HCT116 (cell line): ENCODE measurements at regions not wholly inside any gene's neighbourhood (a gene's known extent, or its start where the extent isn't known, plus 50 kb on each side); places are given as distances from the start of the nearest gene placed in this dataset.

Source experiments
- ATAC-seq: fragments of 200-7000 bp; cut with Tn5 transposase; 2 replicates; pipeline ENCODE4 v1.9.1; 2020; ENCODE audit warnings: mild to moderate bottlenecking, moderate library complexity
- BruUV-seq: library from RNA; stranded (reverse); fragments of 400-500 nt; replicated peaks from 2 replicates; lab custom pipeline; 2021; lab: Mats Ljungman, UMichigan
- CTCF ChIA-PET: fragments of 300-600 bp; sonication (Branson Sonifier 250); formaldehyde crosslinking; loops from one replicate; lab custom pipeline; 2021; ENCODE audit warnings: antibody characterized with exemption; lab: Charles Lee
- POLR2A ChIA-PET: fragments of 300-600, 350-600 bp; sonication (Branson Sonifier 250); formaldehyde crosslinking; loops from one replicate; lab custom pipeline; 2021; ENCODE audit warnings: antibody characterized with exemption; lab: Charles Lee
- RAD21 ChIA-PET, 2 experiments: fragments of 300-600 bp; sonication (Branson Sonifier 250); formaldehyde crosslinking; loops; one replicate each; lab custom pipeline; 2023; ENCODE audit warnings: low total read pairs in 2 of 2; ENCODE audit not compliant: uncharacterized antibody in 2 of 2, unreplicated experiment in 2 of 2, low non-redundant PET in 1 of 2; lab: Charles Lee
- DNase-seq: peaks from one replicate; pipeline ENCODE4 v3.0.0-alpha.2; 2010; ENCODE audit warnings: low read depth, low spot score
- H2AFZ ChIP-seq: fragments of 200-600 bp; shearing (Covaris generic), sonication (generic); 2 replicates; pipeline ENCODE4 v1.6.1; 2017; ENCODE audit warnings: low read depth, mixed run types, mixed read lengths, antibody characterized with exemption, low read length; ENCODE audit not compliant: poor library complexity, severe bottlenecking
- H3K27ac ChIP-seq: 2 replicates; pipeline ENCODE4 v1.5.1; 2012; ENCODE audit warnings: low read depth, low read length
- H3K27me3 ChIP-seq: fragments of 200-600 bp; sonication (generic); 2 replicates; pipeline ENCODE4 v1.6.1; 2016; ENCODE audit warnings: mixed run types, low read length, mixed read lengths; ENCODE audit not compliant: insufficient read depth
- H3K36me3 ChIP-seq, 2 experiments: fragments of 200-500 bp in 1 of 2; fragments of 200-600 bp in 1 of 2; sonication (Bioruptor generic) in 1 of 2; sonication (generic) in 1 of 2; 2 replicates each; pipeline versions ENCODE4 v1.5.1 to v1.6.1; 2014 to 2016; ENCODE audit warnings: low read length in 2 of 2, inconsistent platforms in 1 of 2, mixed read lengths in 1 of 2, mixed run types in 1 of 2; ENCODE audit not compliant: insufficient read depth in 2 of 2, control insufficient read depth in 1 of 2
- H3K4me1 ChIP-seq, 2 experiments: fragments of 200-600 bp in 1 of 2; sonication (generic) in 1 of 2; 2 replicates each; pipeline versions ENCODE4 v1.5.1 to v1.6.1; 2012 to 2017; ENCODE audit warnings: low read length in 2 of 2, inconsistent platforms in 1 of 2, mild to moderate bottlenecking in 1 of 2, mixed read lengths in 1 of 2, mixed run types in 1 of 2, moderate library complexity in 1 of 2; ENCODE audit not compliant: insufficient read depth in 2 of 2, control insufficient read depth in 1 of 2
- H3K4me2 ChIP-seq: fragments of 200-600 bp; sonication (generic); 2 replicates; pipeline ENCODE4 v1.6.1; 2017; ENCODE audit warnings: mixed run types, low read length, mixed read lengths
- H3K4me3 ChIP-seq, 2 experiments: fragments of 200-600 bp in 1 of 2; sonication (generic) in 1 of 2; replicated peaks in 1 of 2; 2 replicates each; pipeline ENCODE4 v1.5.1; 2011 to 2016; ENCODE audit warnings: low read length in 2 of 2, control low read depth in 1 of 2, low read depth in 1 of 2, mild to moderate bottlenecking in 1 of 2, mixed read lengths in 1 of 2, mixed run types in 1 of 2
- H3K79me2 ChIP-seq: fragments of 200-600 bp; sonication (generic); 2 replicates; pipeline ENCODE4 v1.6.1; 2017; ENCODE audit warnings: mild to moderate bottlenecking, mixed run types, low read length, moderate library complexity, mixed read lengths; ENCODE audit not compliant: insufficient read depth
- H3K9ac ChIP-seq: fragments of 200-600 bp; sonication (generic); 2 replicates; pipeline ENCODE4 v1.6.1; 2016; ENCODE audit warnings: low read length, mixed read lengths
- H3K9me2 ChIP-seq: fragments of 200-600 bp; sonication (generic), shearing (Covaris generic); 2 replicates; pipeline ENCODE4 v1.6.1; 2017; ENCODE audit warnings: mixed run types, mild to moderate bottlenecking, moderate library complexity; ENCODE audit not compliant: insufficient read depth
- H3K9me3 ChIP-seq, 2 experiments: fragments of 200-500 bp in 1 of 2; fragments of 200-600 bp in 1 of 2; sonication (Bioruptor generic) in 1 of 2; sonication (generic) in 1 of 2; 2 replicates each; pipeline ENCODE4 v1.6.1; 2014 to 2017; ENCODE audit warnings: low read length in 2 of 2, mixed read lengths in 2 of 2, inconsistent platforms in 1 of 2, low read depth in 1 of 2, mild to moderate bottlenecking in 1 of 2, mixed run types in 1 of 2, moderate library complexity in 1 of 2; ENCODE audit not compliant: control insufficient read depth in 1 of 2, insufficient read depth in 1 of 2
- H4K20me1 ChIP-seq: fragments of 200-600 bp; sonication (generic), shearing (Covaris generic); 2 replicates; pipeline ENCODE4 v1.6.1; 2017; ENCODE audit warnings: mixed run types, mild to moderate bottlenecking, moderate library complexity; ENCODE audit not compliant: insufficient read depth
- ATF3 ChIP-seq: IDR thresholded peaks from 2 replicates; pipeline ENCODE4 v1.6.1; 2012
- CBX3 ChIP-seq: IDR thresholded peaks from 2 replicates; pipeline ENCODE4 v1.6.1; 2012; ENCODE audit warnings: low read depth
- CEBPB ChIP-seq: IDR thresholded peaks from 2 replicates; pipeline ENCODE4 v1.6.1; 2012; ENCODE audit warnings: low read depth
- CTCF ChIP-seq, 3 experiments: fragments of 200-600 bp in 1 of 3; sonication (generic) in 1 of 3; IDR thresholded peaks in 2 of 3; conservative IDR thresholded peaks in 1 of 3; 2 replicates each; pipeline ENCODE4 v1.5.1; 2012 to 2017; ENCODE audit warnings: low read depth in 2 of 3, low read length in 2 of 3, antibody characterized with exemption in 1 of 3, borderline replicate concordance in 1 of 3, control low read depth in 1 of 3, mild to moderate bottlenecking in 1 of 3, mixed read lengths in 1 of 3, mixed run types in 1 of 3, moderate library complexity in 1 of 3; ENCODE audit not compliant: insufficient read depth in 1 of 3
- EGR1 ChIP-seq: IDR thresholded peaks from 2 replicates; pipeline ENCODE4 v1.6.1; 2012; ENCODE audit warnings: low read depth
- FOSL1 ChIP-seq: IDR thresholded peaks from 2 replicates; pipeline ENCODE4 v1.6.1; 2012; ENCODE audit warnings: low read depth
- JUND ChIP-seq: IDR thresholded peaks from 2 replicates; pipeline ENCODE4 v1.6.1; 2012
- POLR2A ChIP-seq: IDR thresholded peaks from 2 replicates; pipeline ENCODE4 v1.7.0; 2011; ENCODE audit warnings: borderline replicate concordance; ENCODE audit not compliant: insufficient read depth, insufficient read length; ENCODE audit errors: extremely low read depth
- POLR2AphosphoS5 ChIP-seq: IDR thresholded peaks from 2 replicates; pipeline ENCODE4 v1.6.1; 2011; ENCODE audit warnings: mild to moderate bottlenecking, low read depth, low read length, moderate library complexity
- RAD21 ChIP-seq: IDR thresholded peaks from 2 replicates; pipeline ENCODE4 v1.6.1; 2012; ENCODE audit warnings: low read depth, mild to moderate bottlenecking
- REST ChIP-seq: IDR thresholded peaks from 2 replicates; pipeline ENCODE4 v1.6.1; 2012; ENCODE audit warnings: low read depth
- TCF7L2 ChIP-seq: IDR thresholded peaks from 2 replicates; pipeline ENCODE4 v1.7.0; 2011; ENCODE audit warnings: borderline replicate concordance, inconsistent platforms; ENCODE audit not compliant: insufficient read depth, insufficient read length; ENCODE audit errors: extremely low read depth
- YY1 ChIP-seq: IDR thresholded peaks from 2 replicates; pipeline ENCODE4 v1.6.1; 2011; ENCODE audit warnings: low read length, low read depth, moderate library complexity, mild to moderate bottlenecking; ENCODE audit not compliant: insufficient replicate concordance; ENCODE audit errors: extremely low read depth
- ZNF274 ChIP-seq: fragments of 200-500 bp; sonication (Bioruptor generic); IDR thresholded peaks from 2 replicates; pipeline ENCODE4 v1.6.1; 2014; ENCODE audit warnings: mild to moderate bottlenecking, low read depth, low read length, inconsistent platforms
- intact Hi-C: fragments of 100-400 bp; cut with micrococcal nuclease; formaldehyde crosslinking; loops from 2 replicates; pipeline ENCODE4 v1.10.0; 2022

GRCh38 chr4:163660636-163661035, 166.1 kb downstream of the TMA16 start:
- no peaks in the 10 kb centered on the region for H3K4me1 ChIP-seq
- POLR2A ChIA-PET: no interaction called here
- intact Hi-C loops: no loop called here
- RAD21 ChIA-PET: no interaction called here
- no peaks in the 10 kb centered on the region for H3K9me2 ChIP-seq
- no peak overlapping the region for H3K9ac ChIP-seq
- no peak overlapping the region for H3K4me2 ChIP-seq
- no peak for DNase-seq
- no peak overlapping the region for H2AFZ ChIP-seq
- ATAC-seq: no peak
- TF ChIP-seq POLR2A: no peak
- no peak for TF ChIP-seq POLR2AphosphoS5
- no peak for TF ChIP-seq CBX3
- TF ChIP-seq FOSL1: no peak
- TF ChIP-seq REST: no peak
- TF ChIP-seq CTCF (IDR thresholded peaks at IDR 0.05 in 2 of 3, conservative IDR thresholded peaks at IDR 0.05 in 1 of 3; ENCODE audit: borderline replicate concordance in 1 of 3, insufficient read depth in 1 of 3, low read depth in 2 of 3, low read length in 2 of 3): no peak
- TF ChIP-seq EGR1: no peak
- TF ChIP-seq TCF7L2: no peak
- TF ChIP-seq ZNF274: no peak
- TF ChIP-seq CEBPB: no peak
- TF ChIP-seq YY1: no peak
- no peak for TF ChIP-seq JUND
- no peak for TF ChIP-seq RAD21
- TF ChIP-seq ATF3: no peak
- H4K20me1 ChIP-seq: no peaks in the 10 kb centered on the region
- BruUV-seq: no TSS peak
- CTCF ChIA-PET: no interaction called here
- no peaks in the 10 kb centered on the region for H3K36me3 ChIP-seq
- no peak overlapping the region for H3K4me3 ChIP-seq
- no peaks in the 10 kb centered on the region for H3K27me3 ChIP-seq
- H3K27ac ChIP-seq: no peak overlapping the region
- H3K79me2 ChIP-seq: no peaks in the 10 kb centered on the region
- no peaks in the 10 kb centered on the region for H3K9me3 ChIP-seq
